Stomach (tissue), 8 donors: ENCODE measurements at regions not wholly inside any gene's neighbourhood (a gene's known extent, or its start where the extent isn't known, plus 50 kb on each side); places are given as distances from the start of the nearest gene placed in this dataset.

Experiments
- DNase-seq, 2 donors: peaks; one replicate each; pipeline versions ENCODE4 v3.0.0 to v3.0.0-alpha.2; 2013 to 2019
- H3K27ac ChIP-seq, 5 donors: fragments of 200-600 bp in 4 of 5; sonication (generic) in 4 of 5; one replicate each; pipeline ENCODE4 v1.5.1; 2013 to 2019; ENCODE audit warnings: mild to moderate bottlenecking in 1 of 5, moderate library complexity in 1 of 5
- H3K27me3 ChIP-seq, 3 donors: fragments of 200-600 bp; sonication (generic); one replicate each; pipeline ENCODE4 v1.5.1; 2017 to 2019; ENCODE audit warnings: mixed run types in 1 of 3
- H3K36me3 ChIP-seq, 4 donors: fragments of 200-600 bp; sonication (generic); 1 replicate in 3 of 4; 2 replicates in 1 of 4; pipeline ENCODE4 v1.5.1; 2016 to 2019
- H3K4me1 ChIP-seq, 4 donors: fragments of 200-600 bp; sonication (generic); one replicate each; pipeline ENCODE4 v1.5.1; 2016 to 2019
- H3K4me3 ChIP-seq, 4 donors: fragments of 200-600 bp; sonication (generic) in 3 of 4; one replicate each; pipeline ENCODE4 v1.5.1; 2016 to 2019; ENCODE audit warnings: mild to moderate bottlenecking in 1 of 4
- H3K9me3 ChIP-seq, 4 donors: fragments of 200-600 bp; sonication (generic); one replicate each; pipeline ENCODE4 v1.5.1; 2016 to 2019
- CTCF ChIP-seq, 7 experiments: fragments of 450-650 bp in 4 of 7; fragments of 200-600 bp in 3 of 7; sonication (generic) in 3 of 7; IDR thresholded peaks; one replicate each; pipeline ENCODE4 v1.5.1; 2016 to 2019; ENCODE audit warnings: antibody characterized with exemption in 7 of 7, control low read depth in 2 of 7, mild to moderate bottlenecking in 1 of 7
- EP300 ChIP-seq: sonication (generic); formaldehyde crosslinking; IDR thresholded peaks from one replicate; pipeline ENCODE4 v1.6.1; 2017; ENCODE audit warnings: antibody characterized with exemption
- POLR2A ChIP-seq, 4 donors: fragments of 450-650 bp; IDR thresholded peaks; one replicate each; pipeline ENCODE4 v1.6.1; 2016; ENCODE audit warnings: antibody characterized with exemption in 4 of 4, control low read depth in 2 of 4, mild to moderate bottlenecking in 1 of 4, moderate library complexity in 1 of 4
- POLR2AphosphoS5 ChIP-seq, 3 donors: sonication (generic); formaldehyde crosslinking; IDR thresholded peaks; one replicate each; pipeline ENCODE4 v1.6.1; 2016; ENCODE audit warnings: antibody characterized with exemption in 3 of 3
- WGBS, 5 donors: extraction: QIAGEN DNeasy Blood & Tissue Kit in 3 of 5; methylation state at CpG; one replicate each; pipeline versions ENCODE4 v1.1.5 to v1.1.7; 2013 to 2018; 5-methylcytosine and 5-hydroxymethylcytosine counted together
- intact Hi-C: fragments of 100-400 bp; cut with DNase I; formaldehyde crosslinking; loops from one replicate; pipeline ENCODE4 v1.15.1; 2023; ENCODE audit warnings: low total_unique reads
- donor health status: healthy with polysubstance abuse.
- donor health status: Bipolar disorder and iron deficiency.
- donor health status: healthy.

GRCh38 chr14:89524990-89525667, 108.1 kb upstream of the FOXN3 start:
- Histone ChIP-seq H3K27ac (no peak overlapping the region), H3K36me3 (no peaks in the 10 kb centered on the region), H3K27me3 (no peaks in the 10 kb centered on the region), H3K4me1 (no peaks in the 10 kb centered on the region), H3K9me3 (peaks cover 0 to 9% (median 6%) of the 10 kb centered on the region in 4 donors), H3K4me3 (no peak overlapping the region)
- intact Hi-C loops: no loop called here
- TF ChIP-seq CTCF (IDR thresholded peaks at IDR 0.05) (no peak), EP300 (no peak), POLR2AphosphoS5 (IDR thresholded peaks at IDR 0.05) (no peak), POLR2A (IDR thresholded peaks at IDR 0.05) (no peak)
- DNase-seq: no peak
- 90 to 98% (median 95%) methylated on average over 4 of the region's 4 CpGs for WGBS, 5 donors

- intact Hi-C loops: no loop called here
- DNase-seq: no peak
- Histone ChIP-seq H3K27me3 (no peaks in the 10 kb centered on the region), H3K4me1 (no peaks in the 10 kb centered on the region), H3K27ac (no peak overlapping the region), H3K36me3 (no peaks in the 10 kb centered on the region), H3K4me3 (no peak overlapping the region), H3K9me3 (peaks cover 0 to 9% (median 6%) of the 10 kb centered on the region in 4 donors)
- TF ChIP-seq CTCF (IDR thresholded peaks at IDR 0.05): no peak
- TF ChIP-seq POLR2AphosphoS5 (IDR thresholded peaks at IDR 0.05): no peak
- no peak for TF ChIP-seq POLR2A (IDR thresholded peaks at IDR 0.05)
- no peak for TF ChIP-seq EP300
These were observed 107.4 kb upstream of the FOXN3 start for GRCh38 chr14:89524412-89524811.

- Histone ChIP-seq H3K4me3 (no peak overlapping the region), H3K27ac (no peak overlapping the region), H3K4me1 (no peaks in the 10 kb centered on the region), H3K36me3 (peaks cover 0 to 4% (median 0%) of the 10 kb centered on the region in 4 donors), H3K27me3 (no peaks in the 10 kb centered on the region), H3K9me3 (peaks cover 0 to 9% (median 6%) of the 10 kb centered on the region in 4 donors)
- no peak for DNase-seq
- TF ChIP-seq POLR2AphosphoS5 (IDR thresholded peaks at IDR 0.05): no peak
- TF ChIP-seq CTCF (IDR thresholded peaks at IDR 0.05): no peak
- intact Hi-C loops: no loop called here
These were observed 105.0 kb upstream of the FOXN3 start for GRCh38 chr14:89521988-89522387.

- peaks cover 0 to 4% (median 0%) of the 10 kb centered on the region in 4 donors for H3K36me3 ChIP-seq
- intact Hi-C loops: no loop called here
- H3K4me1 ChIP-seq: no peaks in the 10 kb centered on the region
- H3K9me3 ChIP-seq: peaks cover 0 to 9% (median 6%) of the 10 kb centered on the region in 4 donors
- no peak overlapping the region for H3K4me3 ChIP-seq
- no peak for DNase-seq
- H3K27me3 ChIP-seq: no peaks in the 10 kb centered on the region
- 94 to 98% (median 97%) methylated on average over 10 of the region's 10 CpGs for WGBS, 5 donors
- TF ChIP-seq CTCF (IDR thresholded peaks at IDR 0.05): no peak
- no peak for TF ChIP-seq POLR2AphosphoS5 (IDR thresholded peaks at IDR 0.05)
- no peak for TF ChIP-seq POLR2A (IDR thresholded peaks at IDR 0.05)
- TF ChIP-seq EP300: no peak
- no peak overlapping the region for H3K27ac ChIP-seq
These were observed 102.0 kb upstream of the FOXN3 start for GRCh38 chr14:89519040-89519439.
